Panc1 (cell line): ENCODE measurements at regions not wholly inside any gene's neighbourhood (a gene's known extent, or its start where the extent isn't known, plus 50 kb on each side); places are given as distances from the start of the nearest gene placed in this dataset.

ENCODE experiments used
- POLR2AphosphoS5 ChIP-seq: IDR thresholded peaks from 2 replicates; pipeline ENCODE4 v1.6.1; 2012; ENCODE audit warnings: mild to moderate bottlenecking, low read depth, low read length, moderate library complexity
- TF ChIP-seq, protein P1 (sequence below): fragments of 450-650 bp; IDR thresholded peaks from 2 replicates; pipeline ENCODE4 v1.5.1; 2017; ENCODE audit warnings: mild to moderate bottlenecking
- TF ChIP-seq, protein P2 (sequence below), 2 experiments: IDR thresholded peaks; 2 replicates each; pipeline ENCODE4 v1.6.1; 2011 to 2012; ENCODE audit warnings: low read depth in 2 of 2, control low read depth in 1 of 2, low read length in 1 of 2, mild to moderate bottlenecking in 1 of 2, moderate library complexity in 1 of 2; ENCODE audit not compliant: insufficient read depth in 1 of 2

DNA sequence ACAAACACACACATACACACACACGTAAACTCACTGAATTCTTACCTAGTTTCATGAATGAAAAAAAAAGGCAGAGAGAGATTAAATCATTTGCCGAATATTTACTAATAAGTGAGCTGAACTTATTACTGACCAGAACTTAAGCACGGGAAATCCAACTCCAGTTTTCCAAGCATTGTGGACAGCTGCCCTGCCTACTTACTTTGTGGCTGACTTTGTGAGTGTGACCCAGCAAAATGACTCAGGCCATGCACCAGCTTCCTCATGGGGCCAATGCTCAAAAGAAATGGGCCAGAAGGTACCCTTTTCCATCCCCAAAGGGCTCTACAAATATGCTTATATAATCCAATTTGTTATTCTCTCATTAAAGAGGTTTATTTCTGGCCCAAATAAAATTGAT, 87.4 kb upstream of the RHOBTB1 start:
- no peak for TF ChIP-seq POLR2AphosphoS5
- TF ChIP-seq, protein P1, sequence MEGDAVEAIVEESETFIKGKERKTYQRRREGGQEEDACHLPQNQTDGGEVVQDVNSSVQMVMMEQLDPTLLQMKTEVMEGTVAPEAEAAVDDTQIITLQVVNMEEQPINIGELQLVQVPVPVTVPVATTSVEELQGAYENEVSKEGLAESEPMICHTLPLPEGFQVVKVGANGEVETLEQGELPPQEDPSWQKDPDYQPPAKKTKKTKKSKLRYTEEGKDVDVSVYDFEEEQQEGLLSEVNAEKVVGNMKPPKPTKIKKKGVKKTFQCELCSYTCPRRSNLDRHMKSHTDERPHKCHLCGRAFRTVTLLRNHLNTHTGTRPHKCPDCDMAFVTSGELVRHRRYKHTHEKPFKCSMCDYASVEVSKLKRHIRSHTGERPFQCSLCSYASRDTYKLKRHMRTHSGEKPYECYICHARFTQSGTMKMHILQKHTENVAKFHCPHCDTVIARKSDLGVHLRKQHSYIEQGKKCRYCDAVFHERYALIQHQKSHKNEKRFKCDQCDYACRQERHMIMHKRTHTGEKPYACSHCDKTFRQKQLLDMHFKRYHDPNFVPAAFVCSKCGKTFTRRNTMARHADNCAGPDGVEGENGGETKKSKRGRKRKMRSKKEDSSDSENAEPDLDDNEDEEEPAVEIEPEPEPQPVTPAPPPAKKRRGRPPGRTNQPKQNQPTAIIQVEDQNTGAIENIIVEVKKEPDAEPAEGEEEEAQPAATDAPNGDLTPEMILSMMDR = no peak
- TF ChIP-seq, protein P2, sequence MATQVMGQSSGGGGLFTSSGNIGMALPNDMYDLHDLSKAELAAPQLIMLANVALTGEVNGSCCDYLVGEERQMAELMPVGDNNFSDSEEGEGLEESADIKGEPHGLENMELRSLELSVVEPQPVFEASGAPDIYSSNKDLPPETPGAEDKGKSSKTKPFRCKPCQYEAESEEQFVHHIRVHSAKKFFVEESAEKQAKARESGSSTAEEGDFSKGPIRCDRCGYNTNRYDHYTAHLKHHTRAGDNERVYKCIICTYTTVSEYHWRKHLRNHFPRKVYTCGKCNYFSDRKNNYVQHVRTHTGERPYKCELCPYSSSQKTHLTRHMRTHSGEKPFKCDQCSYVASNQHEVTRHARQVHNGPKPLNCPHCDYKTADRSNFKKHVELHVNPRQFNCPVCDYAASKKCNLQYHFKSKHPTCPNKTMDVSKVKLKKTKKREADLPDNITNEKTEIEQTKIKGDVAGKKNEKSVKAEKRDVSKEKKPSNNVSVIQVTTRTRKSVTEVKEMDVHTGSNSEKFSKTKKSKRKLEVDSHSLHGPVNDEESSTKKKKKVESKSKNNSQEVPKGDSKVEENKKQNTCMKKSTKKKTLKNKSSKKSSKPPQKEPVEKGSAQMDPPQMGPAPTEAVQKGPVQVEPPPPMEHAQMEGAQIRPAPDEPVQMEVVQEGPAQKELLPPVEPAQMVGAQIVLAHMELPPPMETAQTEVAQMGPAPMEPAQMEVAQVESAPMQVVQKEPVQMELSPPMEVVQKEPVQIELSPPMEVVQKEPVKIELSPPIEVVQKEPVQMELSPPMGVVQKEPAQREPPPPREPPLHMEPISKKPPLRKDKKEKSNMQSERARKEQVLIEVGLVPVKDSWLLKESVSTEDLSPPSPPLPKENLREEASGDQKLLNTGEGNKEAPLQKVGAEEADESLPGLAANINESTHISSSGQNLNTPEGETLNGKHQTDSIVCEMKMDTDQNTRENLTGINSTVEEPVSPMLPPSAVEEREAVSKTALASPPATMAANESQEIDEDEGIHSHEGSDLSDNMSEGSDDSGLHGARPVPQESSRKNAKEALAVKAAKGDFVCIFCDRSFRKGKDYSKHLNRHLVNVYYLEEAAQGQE (IDR thresholded peaks at IDR 0.05; ENCODE audit: insufficient read depth in 1 of 2, low read depth in 2 of 2, low read length in 1 of 2) = no peak
